HCT116 (cell line): ENCODE measurements at regions not wholly inside any gene's neighbourhood (a gene's known extent, or its start where the extent isn't known, plus 50 kb on each side); places are given as distances from the start of the nearest gene placed in this dataset.

Experiments used
- ATAC-seq: fragments of 200-7000 bp; cut with Tn5 transposase; 2 replicates; pipeline ENCODE4 v1.9.1; 2020; ENCODE audit warnings: mild to moderate bottlenecking, moderate library complexity
- BruUV-seq: library from RNA; stranded (reverse); fragments of 400-500 nt; replicated peaks from 2 replicates; lab custom pipeline; 2021; lab: Mats Ljungman, UMichigan
- CTCF ChIA-PET: fragments of 300-600 bp; sonication (Branson Sonifier 250); formaldehyde crosslinking; loops from one replicate; lab custom pipeline; 2021; ENCODE audit warnings: antibody characterized with exemption; lab: Charles Lee
- POLR2A ChIA-PET: fragments of 300-600, 350-600 bp; sonication (Branson Sonifier 250); formaldehyde crosslinking; loops from one replicate; lab custom pipeline; 2021; ENCODE audit warnings: antibody characterized with exemption; lab: Charles Lee
- RAD21 ChIA-PET, 2 experiments: fragments of 300-600 bp; sonication (Branson Sonifier 250); formaldehyde crosslinking; loops; one replicate each; lab custom pipeline; 2023; ENCODE audit warnings: low total read pairs in 2 of 2; ENCODE audit not compliant: uncharacterized antibody in 2 of 2, unreplicated experiment in 2 of 2, low non-redundant PET in 1 of 2; lab: Charles Lee
- DNase-seq: peaks from one replicate; pipeline ENCODE4 v3.0.0-alpha.2; 2010; ENCODE audit warnings: low read depth, low spot score
- H2AFZ ChIP-seq: fragments of 200-600 bp; shearing (Covaris generic), sonication (generic); 2 replicates; pipeline ENCODE4 v1.6.1; 2017; ENCODE audit warnings: low read depth, mixed run types, mixed read lengths, antibody characterized with exemption, low read length; ENCODE audit not compliant: poor library complexity, severe bottlenecking
- H3K27ac ChIP-seq: 2 replicates; pipeline ENCODE4 v1.5.1; 2012; ENCODE audit warnings: low read depth, low read length
- H3K27me3 ChIP-seq: fragments of 200-600 bp; sonication (generic); 2 replicates; pipeline ENCODE4 v1.6.1; 2016; ENCODE audit warnings: mixed run types, low read length, mixed read lengths; ENCODE audit not compliant: insufficient read depth
- H3K36me3 ChIP-seq, 2 experiments: fragments of 200-500 bp in 1 of 2; fragments of 200-600 bp in 1 of 2; sonication (Bioruptor generic) in 1 of 2; sonication (generic) in 1 of 2; 2 replicates each; pipeline versions ENCODE4 v1.5.1 to v1.6.1; 2014 to 2016; ENCODE audit warnings: low read length in 2 of 2, inconsistent platforms in 1 of 2, mixed read lengths in 1 of 2, mixed run types in 1 of 2; ENCODE audit not compliant: insufficient read depth in 2 of 2, control insufficient read depth in 1 of 2
- H3K4me1 ChIP-seq, 2 experiments: fragments of 200-600 bp in 1 of 2; sonication (generic) in 1 of 2; 2 replicates each; pipeline versions ENCODE4 v1.5.1 to v1.6.1; 2012 to 2017; ENCODE audit warnings: low read length in 2 of 2, inconsistent platforms in 1 of 2, mild to moderate bottlenecking in 1 of 2, mixed read lengths in 1 of 2, mixed run types in 1 of 2, moderate library complexity in 1 of 2; ENCODE audit not compliant: insufficient read depth in 2 of 2, control insufficient read depth in 1 of 2
- H3K4me2 ChIP-seq: fragments of 200-600 bp; sonication (generic); 2 replicates; pipeline ENCODE4 v1.6.1; 2017; ENCODE audit warnings: mixed run types, low read length, mixed read lengths
- H3K4me3 ChIP-seq, 2 experiments: fragments of 200-600 bp in 1 of 2; sonication (generic) in 1 of 2; replicated peaks in 1 of 2; 2 replicates each; pipeline ENCODE4 v1.5.1; 2011 to 2016; ENCODE audit warnings: low read length in 2 of 2, control low read depth in 1 of 2, low read depth in 1 of 2, mild to moderate bottlenecking in 1 of 2, mixed read lengths in 1 of 2, mixed run types in 1 of 2
- H3K79me2 ChIP-seq: fragments of 200-600 bp; sonication (generic); 2 replicates; pipeline ENCODE4 v1.6.1; 2017; ENCODE audit warnings: mild to moderate bottlenecking, mixed run types, low read length, moderate library complexity, mixed read lengths; ENCODE audit not compliant: insufficient read depth
- H3K9ac ChIP-seq: fragments of 200-600 bp; sonication (generic); 2 replicates; pipeline ENCODE4 v1.6.1; 2016; ENCODE audit warnings: low read length, mixed read lengths
- H3K9me2 ChIP-seq: fragments of 200-600 bp; sonication (generic), shearing (Covaris generic); 2 replicates; pipeline ENCODE4 v1.6.1; 2017; ENCODE audit warnings: mixed run types, mild to moderate bottlenecking, moderate library complexity; ENCODE audit not compliant: insufficient read depth
- H3K9me3 ChIP-seq, 2 experiments: fragments of 200-500 bp in 1 of 2; fragments of 200-600 bp in 1 of 2; sonication (Bioruptor generic) in 1 of 2; sonication (generic) in 1 of 2; 2 replicates each; pipeline ENCODE4 v1.6.1; 2014 to 2017; ENCODE audit warnings: low read length in 2 of 2, mixed read lengths in 2 of 2, inconsistent platforms in 1 of 2, low read depth in 1 of 2, mild to moderate bottlenecking in 1 of 2, mixed run types in 1 of 2, moderate library complexity in 1 of 2; ENCODE audit not compliant: control insufficient read depth in 1 of 2, insufficient read depth in 1 of 2
- H4K20me1 ChIP-seq: fragments of 200-600 bp; sonication (generic), shearing (Covaris generic); 2 replicates; pipeline ENCODE4 v1.6.1; 2017; ENCODE audit warnings: mixed run types, mild to moderate bottlenecking, moderate library complexity; ENCODE audit not compliant: insufficient read depth
- ATF3 ChIP-seq: IDR thresholded peaks from 2 replicates; pipeline ENCODE4 v1.6.1; 2012
- CTCF ChIP-seq, 3 experiments: fragments of 200-600 bp in 1 of 3; sonication (generic) in 1 of 3; IDR thresholded peaks in 2 of 3; conservative IDR thresholded peaks in 1 of 3; 2 replicates each; pipeline ENCODE4 v1.5.1; 2012 to 2017; ENCODE audit warnings: low read depth in 2 of 3, low read length in 2 of 3, antibody characterized with exemption in 1 of 3, borderline replicate concordance in 1 of 3, control low read depth in 1 of 3, mild to moderate bottlenecking in 1 of 3, mixed read lengths in 1 of 3, mixed run types in 1 of 3, moderate library complexity in 1 of 3; ENCODE audit not compliant: insufficient read depth in 1 of 3
- EGR1 ChIP-seq: IDR thresholded peaks from 2 replicates; pipeline ENCODE4 v1.6.1; 2012; ENCODE audit warnings: low read depth
- JUND ChIP-seq: IDR thresholded peaks from 2 replicates; pipeline ENCODE4 v1.6.1; 2012
- POLR2AphosphoS5 ChIP-seq: IDR thresholded peaks from 2 replicates; pipeline ENCODE4 v1.6.1; 2011; ENCODE audit warnings: mild to moderate bottlenecking, low read depth, low read length, moderate library complexity
- REST ChIP-seq: IDR thresholded peaks from 2 replicates; pipeline ENCODE4 v1.6.1; 2012; ENCODE audit warnings: low read depth
- SIN3A ChIP-seq: IDR thresholded peaks from 2 replicates; pipeline ENCODE4 v1.6.1; 2012; ENCODE audit warnings: low read depth
- SRF ChIP-seq: IDR thresholded peaks from 2 replicates; pipeline ENCODE4 v1.6.1; 2012; ENCODE audit warnings: low read depth
- YY1 ChIP-seq: IDR thresholded peaks from 2 replicates; pipeline ENCODE4 v1.6.1; 2011; ENCODE audit warnings: low read length, low read depth, moderate library complexity, mild to moderate bottlenecking; ENCODE audit not compliant: insufficient replicate concordance; ENCODE audit errors: extremely low read depth
- ZNF274 ChIP-seq: fragments of 200-500 bp; sonication (Bioruptor generic); IDR thresholded peaks from 2 replicates; pipeline ENCODE4 v1.6.1; 2014; ENCODE audit warnings: mild to moderate bottlenecking, low read depth, low read length, inconsistent platforms
- intact Hi-C: fragments of 100-400 bp; cut with micrococcal nuclease; formaldehyde crosslinking; loops from 2 replicates; pipeline ENCODE4 v1.10.0; 2022

- intact Hi-C loops, result no loop called here
- no peaks in the 10 kb centered on the region for H4K20me1 ChIP-seq
- POLR2A ChIA-PET, result no interaction called here
- no TSS peak for BruUV-seq
- CTCF ChIA-PET, result no interaction called here
- TF ChIP-seq SRF (no peak), CTCF (IDR thresholded peaks at IDR 0.05 in 2 of 3, conservative IDR thresholded peaks at IDR 0.05 in 1 of 3; ENCODE audit: borderline replicate concordance in 1 of 3, insufficient read depth in 1 of 3, low read depth in 2 of 3, low read length in 2 of 3) (no peak), REST (no peak), JUND (no peak), ATF3 (no peak), YY1 (no peak), ZNF274 (no peak), SIN3A (no peak), EGR1 (no peak), POLR2AphosphoS5 (no peak)
- H3K4me1 ChIP-seq, result no peaks in the 10 kb centered on the region
- peaks cover 4 to 26% of the 10 kb centered on the region in 2 experiments; a peak in 2 of 4 replicates for H3K9me3 ChIP-seq
- RAD21 ChIA-PET, result no interaction called here
- no peak overlapping the region for H3K9ac ChIP-seq
- H3K27me3 ChIP-seq, result no peaks in the 10 kb centered on the region
- no peak overlapping the region for H3K4me2 ChIP-seq
- no peaks in the 10 kb centered on the region for H3K36me3 ChIP-seq
- H3K27ac ChIP-seq, result no peak overlapping the region
- no peak overlapping the region for H2AFZ ChIP-seq
- no peak overlapping the region for H3K4me3 ChIP-seq
- DNase-seq, result no peak
- no peak for ATAC-seq
- no peaks in the 10 kb centered on the region for H3K9me2 ChIP-seq
- no peaks in the 10 kb centered on the region for H3K79me2 ChIP-seq
Measured at GRCh38 chr11:24134879-24135589, 361.8 kb upstream of the LUZP2 start.
